AG09319 (cell line): ENCODE measurements at regions not wholly inside any gene's neighbourhood (a gene's known extent, or its start where the extent isn't known, plus 50 kb on each side); places are given as distances from the start of the nearest gene placed in this dataset.
"Not testable (repeated sequence)": the region's sequence is repeated elsewhere in the genome, so short reads cannot be mapped to it uniquely, and the experiment has no call there.

Experiments
- DNase-seq: peaks from one replicate; pipeline ENCODE4 v3.0.0-alpha.2; 2010; ENCODE audit warnings: low read depth; ENCODE audit errors: extremely low read depth
- TF ChIP-seq, protein P1 (sequence below): IDR thresholded peaks from 2 replicates; pipeline ENCODE4 v1.5.1; 2011; ENCODE audit warnings: low read depth, mild to moderate bottlenecking, inconsistent platforms, low read length, moderate library complexity

DNA sequence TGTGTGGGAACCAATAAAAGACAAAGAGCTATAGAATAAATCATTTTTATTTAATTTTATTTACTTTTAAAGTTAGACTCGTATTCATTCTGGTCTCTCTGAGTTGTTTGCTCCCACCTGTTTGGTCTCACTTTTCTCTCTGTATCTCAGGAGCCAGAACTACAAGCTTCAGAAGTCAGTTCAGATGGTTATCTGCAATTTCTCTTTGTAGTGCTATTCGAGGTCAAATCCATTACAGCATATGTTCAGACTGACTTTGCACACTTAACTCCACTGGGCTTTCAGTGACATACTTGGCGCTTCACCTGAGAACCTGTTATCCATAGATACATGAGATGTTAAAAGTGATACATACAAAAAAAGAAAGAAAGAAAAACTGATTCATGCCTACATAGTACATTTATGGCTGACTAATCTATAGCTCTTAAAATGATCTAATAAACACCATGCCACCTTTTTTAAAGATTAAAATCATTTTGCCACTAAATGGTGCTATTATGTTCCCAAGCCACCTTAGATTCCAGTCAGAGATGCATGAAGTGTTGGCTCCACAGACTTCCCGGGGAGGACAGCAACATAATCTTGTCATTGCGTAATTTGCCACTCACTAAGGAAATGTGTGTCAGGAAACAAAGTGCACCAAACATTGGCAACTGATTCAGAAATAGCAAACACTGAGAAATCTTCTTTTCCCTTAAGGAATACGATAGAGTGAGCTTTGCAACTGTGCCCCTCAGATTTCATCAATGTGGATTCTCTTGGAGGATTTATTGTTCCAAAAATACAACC, 396.7 kb downstream of the HACE1 start:
- TF ChIP-seq, protein P1, sequence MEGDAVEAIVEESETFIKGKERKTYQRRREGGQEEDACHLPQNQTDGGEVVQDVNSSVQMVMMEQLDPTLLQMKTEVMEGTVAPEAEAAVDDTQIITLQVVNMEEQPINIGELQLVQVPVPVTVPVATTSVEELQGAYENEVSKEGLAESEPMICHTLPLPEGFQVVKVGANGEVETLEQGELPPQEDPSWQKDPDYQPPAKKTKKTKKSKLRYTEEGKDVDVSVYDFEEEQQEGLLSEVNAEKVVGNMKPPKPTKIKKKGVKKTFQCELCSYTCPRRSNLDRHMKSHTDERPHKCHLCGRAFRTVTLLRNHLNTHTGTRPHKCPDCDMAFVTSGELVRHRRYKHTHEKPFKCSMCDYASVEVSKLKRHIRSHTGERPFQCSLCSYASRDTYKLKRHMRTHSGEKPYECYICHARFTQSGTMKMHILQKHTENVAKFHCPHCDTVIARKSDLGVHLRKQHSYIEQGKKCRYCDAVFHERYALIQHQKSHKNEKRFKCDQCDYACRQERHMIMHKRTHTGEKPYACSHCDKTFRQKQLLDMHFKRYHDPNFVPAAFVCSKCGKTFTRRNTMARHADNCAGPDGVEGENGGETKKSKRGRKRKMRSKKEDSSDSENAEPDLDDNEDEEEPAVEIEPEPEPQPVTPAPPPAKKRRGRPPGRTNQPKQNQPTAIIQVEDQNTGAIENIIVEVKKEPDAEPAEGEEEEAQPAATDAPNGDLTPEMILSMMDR: no peak
- DNase-seq: no peak

DNA sequence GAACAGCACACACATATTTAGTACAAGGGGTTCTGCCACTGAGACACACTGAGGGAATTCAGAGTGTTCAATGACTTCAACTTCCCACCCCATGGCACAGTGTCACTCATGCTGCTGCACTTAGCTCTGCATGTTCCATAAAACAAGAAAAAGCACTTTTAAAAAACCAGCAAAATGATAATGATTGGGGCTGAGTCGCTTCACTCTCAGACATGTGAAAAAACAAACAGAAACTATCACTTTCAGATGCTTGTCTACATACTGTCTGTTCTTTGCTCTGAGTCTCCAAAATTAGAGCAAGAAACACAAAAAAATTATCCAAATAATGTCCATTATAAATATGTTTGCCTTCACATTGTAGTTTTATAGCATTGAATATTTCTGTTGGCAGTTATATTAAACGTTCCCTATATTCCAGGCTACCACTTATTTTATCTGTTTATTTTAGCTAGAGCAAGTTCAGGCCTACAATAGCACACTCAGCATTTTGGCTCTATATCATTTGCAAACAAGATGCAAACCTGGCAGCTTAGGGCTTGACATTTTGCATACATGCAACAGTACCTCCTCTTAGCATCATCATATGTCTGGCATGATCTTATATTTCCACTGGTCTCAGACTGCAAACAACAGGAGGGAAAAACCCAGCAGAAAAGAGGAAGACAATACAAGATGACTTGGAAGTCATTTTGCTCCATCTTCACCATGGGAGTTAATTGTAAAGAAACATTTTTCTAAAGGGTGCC, 398.8 kb downstream of the HACE1 start:
- TF ChIP-seq, protein P1: no peak
- DNase-seq: no peak

DNA sequence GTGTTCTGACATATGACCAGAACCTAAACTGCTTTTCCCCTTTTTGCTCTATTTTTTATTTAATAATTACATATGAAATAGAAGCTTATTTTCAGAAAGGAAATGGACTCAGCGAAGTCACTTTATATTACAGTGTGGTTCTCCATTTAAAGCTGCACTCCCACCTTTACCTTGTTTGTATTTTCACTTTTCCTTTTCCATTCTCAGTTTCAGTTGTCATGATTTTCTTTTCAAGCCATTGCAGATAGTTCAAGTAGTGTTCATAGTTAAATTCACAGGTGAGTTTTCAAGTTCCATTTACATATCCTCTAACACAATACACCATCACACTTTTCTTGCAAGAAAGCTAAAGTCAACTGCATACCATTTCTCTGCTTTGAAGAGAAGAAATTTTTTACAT, 400.2 kb downstream of the HACE1 start:
- TF ChIP-seq, protein P1: no peak
- no peak for DNase-seq

DNA sequence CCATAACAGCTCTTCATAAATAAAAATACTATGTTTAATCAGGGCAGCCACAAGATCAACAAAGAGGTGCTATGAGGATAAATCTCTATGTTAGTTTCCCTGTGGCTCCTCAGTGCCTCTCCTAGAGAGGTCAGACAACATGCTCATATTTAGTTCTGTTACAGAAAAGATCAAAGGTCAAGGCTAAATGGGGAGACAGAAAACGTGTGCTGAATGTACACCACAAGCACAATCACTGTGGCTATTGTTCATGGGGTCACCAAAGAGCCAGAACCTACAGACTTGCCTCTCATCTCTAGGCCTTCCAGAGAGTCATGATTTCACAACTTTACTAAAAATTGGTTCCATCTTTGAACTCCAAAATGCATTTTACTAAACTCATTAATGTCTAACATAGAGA, 409.8 kb downstream of the HACE1 start:
- TF ChIP-seq, protein P1: no peak
- no peak for DNase-seq

DNA sequence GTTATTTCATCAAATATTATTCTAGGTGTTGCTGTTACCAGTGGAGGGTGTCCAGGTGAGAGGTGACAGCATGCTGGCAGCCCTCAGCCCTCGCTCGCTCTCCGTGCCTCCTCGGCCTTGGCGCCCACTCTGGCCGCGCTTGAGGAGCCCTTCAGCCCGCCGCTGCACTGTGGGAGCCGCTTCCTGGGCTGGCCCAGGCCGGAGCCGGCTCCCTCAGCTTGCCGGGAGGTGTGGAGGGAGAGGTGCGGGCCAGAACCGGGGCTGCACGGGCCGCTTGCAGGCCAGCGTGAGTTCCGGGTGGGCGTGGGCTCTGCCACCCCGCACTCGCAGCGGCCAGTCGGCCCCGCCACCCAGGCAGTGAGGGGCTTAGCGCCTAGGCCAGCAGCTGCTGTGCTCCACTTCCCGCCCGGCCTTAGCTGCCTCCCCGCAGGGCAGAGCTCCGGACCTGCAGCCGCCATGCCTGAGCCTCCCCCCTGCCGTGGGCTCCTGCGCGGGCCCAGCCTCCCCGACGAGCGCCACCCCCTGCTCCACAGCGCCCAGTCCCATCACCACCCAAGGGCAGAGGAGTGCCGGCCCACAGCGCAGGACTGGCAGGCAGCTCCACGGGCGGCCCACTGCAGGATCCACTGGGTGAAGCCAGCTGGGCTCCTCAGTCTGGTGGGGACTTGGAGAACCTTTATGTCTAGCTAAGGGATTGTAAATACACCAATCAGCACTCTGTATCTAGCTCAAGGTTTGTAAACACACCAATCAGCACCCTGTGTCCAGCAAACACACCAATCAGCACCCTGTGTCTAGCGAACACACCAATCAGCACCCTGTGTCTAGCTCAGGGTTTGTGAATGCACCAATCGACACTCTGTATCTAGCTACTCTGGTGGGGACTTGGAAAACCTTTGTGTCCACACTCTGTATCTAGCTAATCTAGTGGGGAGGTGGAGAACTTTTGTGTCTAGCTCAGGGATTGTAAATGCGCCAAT, 413.3 kb downstream of the HACE1 start:
- not testable (repeated sequence) for DNase-seq

DNA sequence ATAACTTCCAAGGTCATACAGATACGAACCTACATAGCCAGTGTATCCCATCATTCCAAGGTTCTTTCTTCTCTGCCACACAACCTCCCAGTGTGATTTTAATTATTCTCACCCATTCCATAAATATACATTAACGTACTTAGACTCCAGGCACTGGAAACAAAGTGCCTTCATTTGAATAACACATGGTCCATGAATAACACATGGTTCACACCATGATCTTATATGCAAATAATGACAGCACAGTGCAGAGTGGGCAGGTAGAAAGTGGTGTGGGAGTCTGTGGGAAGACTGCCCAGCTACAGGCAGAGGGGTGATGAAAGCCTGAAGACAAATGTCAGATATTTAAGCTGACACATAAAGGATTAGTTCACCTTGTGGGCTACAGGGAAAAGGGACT, 425.2 kb downstream of the HACE1 start:
- TF ChIP-seq, protein P1: no peak
- DNase-seq: no peak

DNA sequence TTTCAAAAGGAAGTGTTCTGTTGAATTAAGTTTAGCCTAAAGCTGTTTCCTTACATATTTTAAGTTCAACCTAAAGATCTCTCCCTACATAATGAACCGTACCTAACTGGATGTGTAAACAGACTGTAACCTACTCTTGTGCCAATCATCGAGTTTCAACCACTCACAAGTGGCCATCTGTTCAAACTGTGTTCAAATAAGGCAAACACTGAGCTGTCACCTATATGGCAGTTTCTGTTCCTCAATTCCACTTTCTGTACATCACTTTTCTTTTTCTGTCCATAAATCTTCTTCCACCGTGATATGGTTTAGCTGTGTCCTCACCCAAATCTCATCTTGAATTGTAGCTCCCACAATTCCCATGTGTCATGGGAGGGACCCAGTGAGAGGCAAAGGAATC, 428.6 kb downstream of the HACE1 start:
- TF ChIP-seq, protein P1: no peak
- no peak for DNase-seq
